ENCODE measurements at regions not wholly inside any gene's neighbourhood (a gene's known extent, or its start where the extent isn't known, plus 50 kb on each side); places are given as distances from the start of the nearest gene placed in this dataset.

DNA sequence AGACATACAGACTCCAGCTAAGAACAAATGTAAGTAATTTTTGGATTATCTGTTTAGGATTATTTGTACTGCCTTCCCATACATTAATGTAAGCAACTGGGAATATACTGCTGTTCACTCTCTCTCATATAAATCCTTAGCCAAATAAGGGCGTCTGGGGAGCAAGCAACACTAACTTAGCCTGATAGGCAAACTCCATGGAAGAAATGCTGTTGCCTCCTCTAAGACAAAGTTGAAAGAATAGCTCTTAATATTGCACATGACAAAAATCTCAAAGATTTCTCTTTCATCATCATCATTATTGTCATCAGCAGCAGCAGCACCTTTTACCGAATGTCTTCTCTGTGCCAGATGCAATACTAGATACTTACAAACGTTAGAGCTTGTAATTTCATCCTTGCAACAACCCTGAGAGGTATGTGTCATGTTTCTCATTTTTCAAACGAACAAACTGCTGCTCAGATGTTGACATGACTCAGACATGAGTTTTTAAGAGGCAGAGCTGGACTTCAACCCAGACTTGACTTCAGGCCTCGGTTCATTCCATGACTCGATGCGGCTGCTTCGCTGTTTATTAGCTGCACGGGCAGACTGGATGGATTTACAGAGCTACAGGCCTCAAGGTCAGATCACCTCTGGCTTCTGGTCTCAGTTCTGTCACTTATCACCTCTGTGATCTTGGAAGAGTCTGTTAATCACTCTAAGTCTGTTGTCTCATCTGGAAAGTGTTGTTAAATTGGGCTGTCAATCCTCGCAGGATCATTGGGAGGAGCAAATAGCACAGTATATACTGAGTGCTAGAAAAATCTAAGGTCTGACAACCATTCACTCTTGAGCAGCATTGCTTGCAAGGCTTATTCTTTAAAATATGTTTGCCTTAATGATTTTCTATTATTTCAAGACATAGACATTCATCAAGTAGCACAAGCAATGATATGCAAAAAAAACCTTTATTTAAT is 126.3 kb upstream of the CELF2 start:
- H3K27me3 Mint-ChIP-seq: peaks cover 14% of the 10 kb centered on the region

DNA sequence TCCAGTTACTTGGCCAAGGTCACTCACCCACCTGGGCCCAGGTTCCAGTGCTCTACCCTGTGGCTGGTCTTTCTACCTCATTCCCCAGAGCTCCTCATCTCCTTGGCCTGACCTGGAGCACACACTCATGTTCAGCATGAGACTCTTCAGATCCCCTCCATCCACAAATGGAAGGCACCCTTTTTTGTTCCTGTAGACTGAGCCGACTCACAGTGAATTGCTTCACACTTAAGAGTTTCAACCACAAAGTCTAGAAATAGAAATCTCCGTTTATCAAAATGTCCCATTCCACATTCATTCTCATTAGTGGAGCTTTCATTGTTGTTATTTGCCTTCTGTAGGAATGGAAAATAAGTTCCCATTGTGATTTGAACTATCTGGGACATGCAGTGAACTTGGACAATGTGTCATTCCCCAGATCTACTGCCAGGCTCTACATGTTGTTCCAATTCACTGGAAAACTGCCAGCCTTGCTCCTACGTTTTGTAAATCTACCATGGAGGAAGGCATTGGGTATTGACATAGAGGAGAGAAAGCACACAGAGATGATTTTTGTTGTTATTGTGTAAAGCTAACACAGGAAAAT is 125.3 kb upstream of the CELF2 start:
- no peak overlapping the region for H3K27ac Mint-ChIP-seq
- no peaks in the 10 kb centered on the region for H3K4me1 Mint-ChIP-seq
- H3K27me3 ChIP-seq (ENCODE audit: control insufficient read depth, insufficient read depth, low read length): peaks cover 2% of the 10 kb centered on the region
- H3K9me3 Mint-ChIP-seq: peaks cover 0 to 9% (median 0%) of the 10 kb centered on the region in 7 donors
- no peak overlapping the region for H3K27ac ChIP-seq (ENCODE audit: insufficient read depth, low read length, poor library complexity, severe bottlenecking)
- ATAC-seq (ENCODE audit: low read depth in 2 of 2): no peak
- peaks cover 14% of the 10 kb centered on the region for H3K27me3 Mint-ChIP-seq
- no peaks in the 10 kb centered on the region for H3K4me1 ChIP-seq (ENCODE audit: control insufficient read depth, insufficient read depth, low read length, poor library complexity, severe bottlenecking)
- DNase-seq: no peak
- H3K9me3 ChIP-seq (ENCODE audit: control insufficient read depth in 2 of 2, low read length in 2 of 2): no peaks in the 10 kb centered on the region
- no peak overlapping the region for H3K4me3 ChIP-seq (ENCODE audit: low read depth, low read length)
- H3K36me3 Mint-ChIP-seq: no peaks in the 10 kb centered on the region
- no peak overlapping the region for H3K4me3 Mint-ChIP-seq
- no peaks in the 10 kb centered on the region for H3K36me3 ChIP-seq (ENCODE audit: control insufficient read depth, insufficient read depth, low read length)

More for the DNA sequence above, 126.3 kb upstream of the CELF2 start:
- Mint-ChIP-seq H3K9me3 (peaks cover 0 to 8% (median 0%) of the 10 kb centered on the region in 7 donors), H3K36me3 (no peaks in the 10 kb centered on the region), H3K27ac (peak overlapping the region in 1 of 3 donors; percentile 71), H3K4me1 (no peaks in the 10 kb centered on the region), H3K4me3 (no peak overlapping the region)
- no peak overlapping the region for H3K27ac ChIP-seq (ENCODE audit: insufficient read depth, low read length, poor library complexity, severe bottlenecking)
- ATAC-seq (ENCODE audit: low read depth in 2 of 2) (no peak), DNase-seq (no peak)
- no peaks in the 10 kb centered on the region for H3K4me1 ChIP-seq (ENCODE audit: control insufficient read depth, insufficient read depth, low read length, poor library complexity, severe bottlenecking)
- no peaks in the 10 kb centered on the region for H3K27me3 ChIP-seq (ENCODE audit: control insufficient read depth, insufficient read depth, low read length)
- H3K36me3 ChIP-seq (ENCODE audit: control insufficient read depth, insufficient read depth, low read length): no peaks in the 10 kb centered on the region
- no peaks in the 10 kb centered on the region for H3K9me3 ChIP-seq (ENCODE audit: control insufficient read depth in 2 of 2, low read length in 2 of 2)
- H3K4me3 ChIP-seq (ENCODE audit: low read depth, low read length): no peak overlapping the region

DNA sequence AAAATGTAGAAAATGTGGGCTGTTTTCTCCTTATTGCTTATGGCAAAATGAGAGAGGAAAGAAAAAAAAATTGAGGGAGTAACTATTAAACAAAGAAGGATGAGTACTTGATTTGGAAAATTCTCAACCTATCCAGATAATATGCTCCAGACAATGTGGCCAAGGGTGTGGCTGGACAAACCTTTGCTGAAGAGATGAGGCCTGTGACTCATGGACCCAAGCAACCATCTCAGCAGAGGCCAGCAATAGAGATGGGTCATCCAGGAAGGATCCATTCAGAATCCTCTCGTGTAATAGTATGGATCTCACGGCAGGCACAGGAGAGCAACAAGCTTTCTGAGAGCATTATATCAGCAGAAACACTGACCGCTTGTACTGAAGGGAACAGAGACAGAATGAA is 120.3 kb upstream of the CELF2 start:
- peaks cover 2% of the 10 kb centered on the region for H3K27me3 ChIP-seq (ENCODE audit: control insufficient read depth, insufficient read depth, low read length)
- H3K27ac Mint-ChIP-seq: no peak overlapping the region
- H3K27me3 Mint-ChIP-seq: peaks cover 11% of the 10 kb centered on the region
- no peak overlapping the region for H3K4me3 ChIP-seq (ENCODE audit: low read depth, low read length)
- no peaks in the 10 kb centered on the region for H3K4me1 ChIP-seq (ENCODE audit: control insufficient read depth, insufficient read depth, low read length, poor library complexity, severe bottlenecking)
- no peaks in the 10 kb centered on the region for H3K36me3 Mint-ChIP-seq
- DNase-seq: no peak
- no peaks in the 10 kb centered on the region for H3K9me3 ChIP-seq (ENCODE audit: control insufficient read depth in 2 of 2, low read length in 2 of 2)
- H3K4me3 Mint-ChIP-seq: no peak overlapping the region
- no peak for ATAC-seq (ENCODE audit: low read depth in 2 of 2)
- no peak overlapping the region for H3K27ac ChIP-seq (ENCODE audit: insufficient read depth, low read length, poor library complexity, severe bottlenecking)
- no peaks in the 10 kb centered on the region for H3K4me1 Mint-ChIP-seq
- no peaks in the 10 kb centered on the region for H3K36me3 ChIP-seq (ENCODE audit: control insufficient read depth, insufficient read depth, low read length)
- H3K9me3 Mint-ChIP-seq: peaks cover 0 to 10% (median 0%) of the 10 kb centered on the region in 7 donors

GRCh38 chr10:10901906-10902305 is 115.8 kb upstream of the CELF2 start:
- Mint-ChIP-seq H3K9me3 (peaks cover 0 to 7% (median 0%) of the 10 kb centered on the region in 7 donors), H3K4me3 (no peak overlapping the region), H3K4me1 (no peaks in the 10 kb centered on the region), H3K36me3 (no peaks in the 10 kb centered on the region), H3K27ac (no peak overlapping the region), H3K27me3 (peaks cover 6% of the 10 kb centered on the region)
- no peak for ATAC-seq (ENCODE audit: low read depth in 2 of 2)
- Histone ChIP-seq H3K36me3 (ENCODE audit: control insufficient read depth, insufficient read depth, low read length) (no peaks in the 10 kb centered on the region), H3K9me3 (ENCODE audit: control insufficient read depth in 2 of 2, low read length in 2 of 2) (no peaks in the 10 kb centered on the region), H3K27ac (ENCODE audit: insufficient read depth, low read length, poor library complexity, severe bottlenecking) (no peak overlapping the region), H3K4me1 (ENCODE audit: control insufficient read depth, insufficient read depth, low read length, poor library complexity, severe bottlenecking) (no peaks in the 10 kb centered on the region), H3K27me3 (ENCODE audit: control insufficient read depth, insufficient read depth, low read length) (no peaks in the 10 kb centered on the region), H3K4me3 (ENCODE audit: low read depth, low read length) (no peak overlapping the region)
- DNase-seq: no peak

- Mint-ChIP-seq H3K27ac (no peak overlapping the region), H3K4me3 (no peak overlapping the region), H3K9me3 (peaks cover 0 to 3% (median 0%) of the 10 kb centered on the region in 7 donors), H3K36me3 (no peaks in the 10 kb centered on the region), H3K27me3 (peaks cover 10% of the 10 kb centered on the region), H3K4me1 (no peaks in the 10 kb centered on the region)
- H3K27me3 ChIP-seq (ENCODE audit: control insufficient read depth, insufficient read depth, low read length): no peaks in the 10 kb centered on the region
- H3K27ac ChIP-seq (ENCODE audit: insufficient read depth, low read length, poor library complexity, severe bottlenecking): no peak overlapping the region
- no peaks in the 10 kb centered on the region for H3K36me3 ChIP-seq (ENCODE audit: control insufficient read depth, insufficient read depth, low read length)
- no peaks in the 10 kb centered on the region for H3K4me1 ChIP-seq (ENCODE audit: control insufficient read depth, insufficient read depth, low read length, poor library complexity, severe bottlenecking)
- DNase-seq: no peak
- ATAC-seq (ENCODE audit: low read depth in 2 of 2): no peak
- H3K4me3 ChIP-seq (ENCODE audit: low read depth, low read length): no peak overlapping the region
- no peaks in the 10 kb centered on the region for H3K9me3 ChIP-seq (ENCODE audit: control insufficient read depth in 2 of 2, low read length in 2 of 2)
Observed at GRCh38 chr10:10902951-10903350, 114.7 kb upstream of the CELF2 start.

DNA sequence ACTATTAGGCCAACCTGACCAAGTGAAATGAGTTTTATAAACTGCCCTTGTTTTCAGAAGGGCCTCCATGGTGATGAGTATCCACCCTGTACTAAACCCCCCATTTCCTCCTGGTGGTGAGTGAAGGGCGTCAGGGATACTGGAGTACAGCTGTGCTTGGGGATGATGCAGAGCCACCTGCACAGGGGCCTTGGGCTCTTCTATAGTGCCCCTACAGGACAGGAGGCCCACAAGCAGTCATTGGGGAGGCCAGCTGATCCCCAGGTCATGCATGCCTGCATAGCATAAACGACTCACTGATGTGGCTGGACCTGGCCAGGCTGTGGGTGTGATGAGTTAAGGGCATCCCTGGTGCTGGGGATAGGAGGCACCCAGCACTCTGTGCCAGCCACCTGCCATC is 114.1 kb upstream of the CELF2 start:
- Histone ChIP-seq H3K9me3 (ENCODE audit: control insufficient read depth in 2 of 2, low read length in 2 of 2) (no peaks in the 10 kb centered on the region), H3K27ac (ENCODE audit: insufficient read depth, low read length, poor library complexity, severe bottlenecking) (no peak overlapping the region), H3K4me1 (ENCODE audit: control insufficient read depth, insufficient read depth, low read length, poor library complexity, severe bottlenecking) (no peaks in the 10 kb centered on the region), H3K27me3 (ENCODE audit: control insufficient read depth, insufficient read depth, low read length) (no peaks in the 10 kb centered on the region), H3K4me3 (ENCODE audit: low read depth, low read length) (no peak overlapping the region), H3K36me3 (ENCODE audit: control insufficient read depth, insufficient read depth, low read length) (no peaks in the 10 kb centered on the region)
- DNase-seq (no peak), ATAC-seq (ENCODE audit: low read depth in 2 of 2) (no peak)
- peaks cover 10% of the 10 kb centered on the region for H3K27me3 Mint-ChIP-seq
- no peak overlapping the region for H3K27ac Mint-ChIP-seq
- H3K4me1 Mint-ChIP-seq: no peaks in the 10 kb centered on the region
- H3K4me3 Mint-ChIP-seq: no peak overlapping the region
- H3K9me3 Mint-ChIP-seq: peaks cover 0 to 3% (median 0%) of the 10 kb centered on the region in 7 donors
- H3K36me3 Mint-ChIP-seq: no peaks in the 10 kb centered on the region

DNA sequence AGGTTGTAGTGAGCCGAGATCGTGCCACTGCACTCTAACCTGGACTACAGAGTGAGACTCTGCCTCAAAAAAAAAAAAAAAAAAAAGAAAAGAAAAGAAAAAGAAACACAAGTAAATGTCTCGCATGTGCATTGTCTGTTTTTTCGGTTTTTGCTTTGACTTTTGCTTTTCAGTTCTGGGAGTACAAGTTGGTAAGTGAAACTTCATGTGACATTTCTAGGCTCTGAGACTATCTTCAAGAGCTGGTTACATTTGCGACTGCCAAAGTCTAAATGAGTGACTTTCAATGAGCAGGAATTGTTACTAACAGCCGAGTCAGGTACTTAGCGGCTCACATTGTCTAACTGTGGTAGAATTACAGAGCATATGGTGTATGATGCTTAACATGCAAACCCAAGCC is 107.0 kb upstream of the CELF2 start:
- H3K4me3 Mint-ChIP-seq: no peak overlapping the region
- no peak overlapping the region for H3K27ac Mint-ChIP-seq
- peaks cover 0 to 2% (median 0%) of the 10 kb centered on the region in 7 donors for H3K9me3 Mint-ChIP-seq
- Histone ChIP-seq H3K9me3 (ENCODE audit: control insufficient read depth in 2 of 2, low read length in 2 of 2) (no peaks in the 10 kb centered on the region), H3K27ac (ENCODE audit: insufficient read depth, low read length, poor library complexity, severe bottlenecking) (no peak overlapping the region), H3K4me3 (ENCODE audit: low read depth, low read length) (no peak overlapping the region), H3K36me3 (ENCODE audit: control insufficient read depth, insufficient read depth, low read length) (no peaks in the 10 kb centered on the region), H3K4me1 (ENCODE audit: control insufficient read depth, insufficient read depth, low read length, poor library complexity, severe bottlenecking) (no peaks in the 10 kb centered on the region), H3K27me3 (ENCODE audit: control insufficient read depth, insufficient read depth, low read length) (no peaks in the 10 kb centered on the region)
- H3K27me3 Mint-ChIP-seq: peaks cover 23% of the 10 kb centered on the region
- H3K4me1 Mint-ChIP-seq: no peaks in the 10 kb centered on the region
- ATAC-seq (ENCODE audit: low read depth in 2 of 2): no peak
- DNase-seq: no peak
- H3K36me3 Mint-ChIP-seq: no peaks in the 10 kb centered on the region
